ENCODE measurements at regions not wholly inside any gene's neighbourhood (a gene's known extent, or its start where the extent isn't known, plus 50 kb on each side); places are given as distances from the start of the nearest gene placed in this dataset.

DNA sequence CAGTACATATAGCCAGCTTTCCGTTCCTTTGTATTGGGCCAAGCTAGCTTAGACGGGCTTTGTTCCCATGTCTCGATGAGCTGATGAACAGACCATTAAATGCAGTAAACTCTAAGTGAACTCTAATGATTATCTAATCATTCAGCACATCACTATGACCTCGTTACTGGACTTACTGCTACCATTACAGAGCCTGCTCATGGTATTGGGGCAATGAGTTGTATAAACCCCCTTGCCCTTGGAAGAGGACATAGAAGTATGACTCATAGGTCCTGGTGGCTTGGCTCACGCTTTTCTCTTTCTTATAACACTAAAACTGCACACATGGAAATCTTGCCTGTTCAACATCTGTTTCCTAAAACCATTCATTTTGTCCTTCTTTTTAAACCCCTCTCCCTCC, 93.6 kb upstream of the DYNLRB2 start:
- ATAC-seq (no peak), DNase-seq (no peak)
- TF ChIP-seq POLR2A (IDR thresholded peaks at IDR 0.05) (no peak), CTCF (IDR thresholded peaks at IDR 0.05) (no peak)
- 70 to 78% (median 77%) methylated on average over 5 of the region's 5 CpGs for WGBS, 4 donors
- H3K36me3 ChIP-seq: no peaks in the 10 kb centered on the region
- no peaks in the 10 kb centered on the region for H3K4me1 ChIP-seq
- H3K27me3 ChIP-seq: no peaks in the 10 kb centered on the region
- H3K4me3 ChIP-seq: no peak overlapping the region
- H3K27ac ChIP-seq: no peak overlapping the region
- H3K9me3 ChIP-seq: no peaks in the 10 kb centered on the region
- intact Hi-C loops (cut with DNase I): no loop called here

DNA sequence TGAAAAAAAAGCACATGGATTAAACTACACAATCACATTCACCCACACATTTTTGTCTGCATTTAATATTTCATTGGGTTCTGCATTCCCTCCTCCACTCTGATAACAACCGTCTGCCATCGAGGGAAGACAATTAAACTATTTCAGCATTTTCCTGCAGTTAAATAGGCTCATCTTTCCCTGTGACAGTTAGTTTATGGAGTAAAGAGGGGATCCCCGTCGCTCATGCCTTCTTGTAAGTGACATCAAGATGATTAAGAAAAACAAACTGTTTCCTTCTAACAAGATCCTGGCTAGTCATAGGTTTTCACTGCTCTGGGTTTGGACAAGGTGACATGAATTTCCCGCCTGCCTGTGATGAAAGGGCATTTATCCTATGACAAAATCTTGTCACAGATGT, 98.0 kb upstream of the DYNLRB2 start:
- H3K9me3 ChIP-seq: no peaks in the 10 kb centered on the region
- DNase-seq: no peak
- no peak overlapping the region for H3K4me3 ChIP-seq
- H3K27ac ChIP-seq: no peak overlapping the region
- WGBS, 4 donors: 41 to 47% (median 43%) methylated on average over 5 of the region's 5 CpGs
- no peaks in the 10 kb centered on the region for H3K27me3 ChIP-seq
- intact Hi-C loops (cut with DNase I): no loop called here
- no peak for ATAC-seq
- H3K4me1 ChIP-seq: no peaks in the 10 kb centered on the region
- TF ChIP-seq POLR2A (IDR thresholded peaks at IDR 0.05): no peak
- no peak for TF ChIP-seq CTCF (IDR thresholded peaks at IDR 0.05)
- no peaks in the 10 kb centered on the region for H3K36me3 ChIP-seq

DNA sequence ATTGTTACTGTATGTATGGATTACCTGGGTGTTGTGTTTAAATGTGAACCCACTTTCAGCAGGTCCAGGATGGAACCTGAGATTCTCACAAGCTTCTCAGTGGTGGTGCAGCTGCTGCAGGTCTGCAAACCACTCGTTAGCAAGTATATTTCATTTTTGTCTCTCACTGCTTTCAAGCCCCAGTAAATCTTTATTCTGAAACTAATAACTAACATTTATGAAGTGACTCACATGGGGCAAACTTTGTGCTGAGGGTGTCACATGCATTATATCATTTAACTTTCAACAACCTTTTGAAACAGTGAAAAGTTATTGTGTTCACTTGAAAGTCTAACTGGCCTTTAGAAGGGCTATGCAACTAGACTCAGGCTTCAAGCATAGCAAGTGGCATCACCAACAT, 98.9 kb upstream of the DYNLRB2 start:
- no peak for TF ChIP-seq CTCF (IDR thresholded peaks at IDR 0.05)
- intact Hi-C loops (cut with DNase I): no loop called here
- ATAC-seq: no peak
- H3K9me3 ChIP-seq: no peaks in the 10 kb centered on the region
- 58 to 83% (median 63%) methylated on average over 1 of the region's 1 CpG for WGBS, 4 donors
- no peaks in the 10 kb centered on the region for H3K27me3 ChIP-seq
- no peak for DNase-seq
- no peak overlapping the region for H3K27ac ChIP-seq
- no peak overlapping the region for H3K4me3 ChIP-seq
- H3K4me1 ChIP-seq: no peaks in the 10 kb centered on the region
- H3K36me3 ChIP-seq: no peaks in the 10 kb centered on the region

DNA sequence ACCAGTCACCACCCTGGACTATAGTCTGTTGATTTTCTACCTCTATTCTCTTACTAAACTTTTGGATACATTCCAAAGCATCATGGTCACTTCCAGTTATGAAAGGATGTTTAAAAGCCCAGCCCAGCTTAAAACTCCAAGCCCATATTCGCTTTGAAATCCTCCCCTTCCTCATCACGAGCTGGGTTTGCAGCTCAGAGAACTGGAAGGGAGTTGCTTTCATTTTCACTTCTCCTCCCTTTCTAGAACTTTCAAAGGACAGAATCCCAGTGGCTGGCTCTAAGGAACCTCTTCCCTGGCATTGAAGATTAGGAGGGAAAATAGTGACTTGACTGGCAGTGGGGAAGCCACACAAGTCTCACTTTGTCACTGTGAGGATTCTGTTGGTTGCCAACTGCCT, 100.1 kb upstream of the DYNLRB2 start:
- H3K36me3 ChIP-seq: no peaks in the 10 kb centered on the region
- no peak for DNase-seq
- H3K4me3 ChIP-seq: no peak overlapping the region
- no peak overlapping the region for H3K27ac ChIP-seq
- H3K9me3 ChIP-seq: no peaks in the 10 kb centered on the region
- ATAC-seq: no peak
- no peak for TF ChIP-seq POLR2A (IDR thresholded peaks at IDR 0.05)
- TF ChIP-seq CTCF (IDR thresholded peaks at IDR 0.05): no peak
- 38 to 52% (median 45%) methylated on average over 2 of the region's 2 CpGs for WGBS, 4 donors
- peaks cover 0 to 5% (median 0%) of the 10 kb centered on the region in 9 donors for H3K27me3 ChIP-seq
- H3K4me1 ChIP-seq: no peaks in the 10 kb centered on the region
- intact Hi-C loops (cut with DNase I): no loop called here
